CD4-positive, alpha-beta T cell treated with Interleukin-4 for 1 hour (primary cell): ENCODE measurements at regions not wholly inside any gene's neighbourhood (a gene's known extent, or its start where the extent isn't known, plus 50 kb on each side); places are given as distances from the start of the nearest gene placed in this dataset.
"Not testable (repeated sequence)": the region's sequence is repeated elsewhere in the genome, so short reads cannot be mapped to it uniquely, and the experiment has no call there.

Experiments used
- DNase-seq, 2 donors: peaks; one replicate each; pipeline ENCODE4 v3.0.0-alpha.2; 2020 to 2022

DNA sequence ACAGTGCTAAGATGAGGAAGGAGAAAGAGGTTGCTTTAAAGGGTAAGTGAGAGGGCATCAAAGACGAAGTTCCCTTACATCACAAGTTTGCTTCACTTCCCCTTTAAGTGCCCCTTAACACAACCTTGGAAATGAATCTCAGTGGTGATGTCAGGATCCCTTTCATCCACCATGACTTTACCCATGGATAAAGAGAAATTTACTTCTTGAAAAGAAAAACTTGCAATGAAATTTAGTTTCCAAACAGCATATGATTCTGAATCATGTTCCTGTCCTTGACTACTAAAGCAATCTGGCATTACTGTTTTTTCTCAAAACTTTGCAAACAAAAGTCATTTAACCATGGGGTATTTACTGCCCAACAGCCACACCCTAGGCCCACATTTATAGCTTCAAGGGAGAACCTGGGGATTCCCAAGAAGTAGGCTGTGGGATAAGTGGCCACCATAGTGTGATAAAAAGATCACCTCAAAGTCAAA, 135.9 kb downstream of the ITGB8 start:
- peak; percentile 7 to 35 for DNase-seq

DNA sequence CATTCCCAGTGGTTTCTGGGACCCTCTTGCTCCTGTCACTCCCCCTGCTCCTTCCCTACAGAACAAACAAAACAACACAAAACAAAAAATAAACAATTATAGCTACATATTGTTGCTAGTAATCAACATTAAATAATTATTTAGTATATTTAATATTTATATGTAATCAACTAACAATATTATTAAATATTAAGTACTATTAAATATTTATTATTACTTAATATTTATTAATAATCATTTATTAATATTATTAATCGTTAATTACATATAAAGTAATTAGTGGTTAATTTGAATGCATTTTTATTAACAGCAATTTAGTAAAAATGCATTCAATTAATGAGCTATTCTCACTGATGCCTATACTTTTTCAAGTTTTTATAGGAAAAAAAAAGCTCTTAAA, 139.4 kb downstream of the ITGB8 start:
- no peak for DNase-seq

DNA sequence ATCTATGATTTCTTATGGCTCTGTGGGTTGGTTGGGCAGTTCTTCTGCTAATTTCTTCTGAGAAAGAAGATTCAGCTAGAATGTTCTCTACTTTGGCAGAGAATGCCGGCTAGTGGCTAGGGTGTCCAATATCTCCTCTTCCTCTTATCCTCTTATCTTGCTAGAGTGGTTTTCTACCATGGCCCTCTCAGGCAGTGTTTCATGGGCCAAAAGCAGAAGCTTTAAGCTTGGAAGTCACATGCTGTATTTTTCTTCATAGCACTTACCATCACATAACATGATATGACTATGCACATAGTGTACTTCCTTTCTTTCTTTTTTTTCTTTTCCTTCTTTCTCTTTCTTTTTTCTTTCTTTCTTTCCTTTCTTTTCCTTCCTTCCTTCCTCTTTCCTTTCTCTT, 140.0 kb downstream of the ITGB8 start:
- DNase-seq: no peak

GRCh38 chr7:20474249-20474648, 141.2 kb upstream of the ABCB5 start:
- peak in 1 of 2 donors; percentile 29 for DNase-seq

DNA sequence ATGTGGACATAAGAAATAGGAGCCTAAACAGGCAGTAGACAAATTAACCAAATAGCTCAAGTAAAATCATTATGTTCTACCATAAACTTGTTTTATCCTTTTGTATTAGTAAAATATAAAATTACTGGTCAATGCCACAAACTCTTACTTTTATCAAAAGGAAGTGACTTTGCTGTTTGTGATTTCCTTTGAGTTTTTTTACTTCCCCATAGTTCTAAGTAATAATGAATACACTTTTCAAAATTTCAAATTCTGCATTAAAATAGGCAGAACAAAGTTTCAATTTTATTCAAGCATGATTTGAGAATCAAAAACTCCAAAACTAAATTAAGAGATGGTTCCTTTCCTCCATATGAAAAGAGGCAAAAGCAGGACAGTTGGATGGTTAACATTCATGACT, 139.7 kb upstream of the ABCB5 start:
- DNase-seq: no peak

DNA sequence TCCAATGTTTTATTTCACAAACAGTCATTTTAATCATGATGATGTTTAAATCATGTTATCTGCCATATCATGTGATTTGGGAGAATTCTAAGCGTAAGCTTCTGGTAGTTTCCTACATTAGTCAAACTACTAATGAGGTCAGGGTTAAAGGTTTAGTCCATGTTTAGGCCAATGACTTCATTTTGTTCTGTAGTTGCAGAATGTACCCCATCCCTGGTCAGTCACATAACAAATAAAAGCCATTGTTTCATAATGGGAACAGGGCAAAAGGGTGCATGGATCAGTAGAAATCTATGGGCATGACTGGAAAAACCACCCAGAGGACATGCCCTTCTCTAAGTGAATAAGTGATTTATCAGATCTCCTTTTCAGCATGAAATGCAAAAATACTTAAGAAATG, 138.4 kb upstream of the ABCB5 start:
- no peak for DNase-seq

- no peak for DNase-seq
These were observed 135.8 kb upstream of the ABCB5 start for GRCh38 chr7:20479706-20480105.

DNA sequence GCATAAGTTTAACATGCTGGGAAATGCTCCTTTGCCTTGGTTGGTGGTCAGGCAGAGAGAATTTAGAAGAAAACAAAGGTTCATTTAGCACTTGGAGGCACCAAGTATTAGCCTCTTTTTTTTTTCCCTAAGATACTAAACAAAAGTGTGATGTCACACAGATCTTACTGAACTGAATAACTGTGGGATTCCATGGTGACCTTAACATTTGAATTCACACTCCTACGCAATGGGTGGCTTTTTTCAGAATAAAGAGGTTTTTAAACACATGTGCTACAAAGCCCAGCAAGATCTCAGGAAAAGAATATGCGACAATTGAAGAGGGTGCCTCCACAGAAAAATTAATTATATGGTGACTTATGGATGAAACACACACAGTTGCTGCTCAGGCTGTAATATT, 133.4 kb upstream of the ABCB5 start:
- DNase-seq: no peak

DNA sequence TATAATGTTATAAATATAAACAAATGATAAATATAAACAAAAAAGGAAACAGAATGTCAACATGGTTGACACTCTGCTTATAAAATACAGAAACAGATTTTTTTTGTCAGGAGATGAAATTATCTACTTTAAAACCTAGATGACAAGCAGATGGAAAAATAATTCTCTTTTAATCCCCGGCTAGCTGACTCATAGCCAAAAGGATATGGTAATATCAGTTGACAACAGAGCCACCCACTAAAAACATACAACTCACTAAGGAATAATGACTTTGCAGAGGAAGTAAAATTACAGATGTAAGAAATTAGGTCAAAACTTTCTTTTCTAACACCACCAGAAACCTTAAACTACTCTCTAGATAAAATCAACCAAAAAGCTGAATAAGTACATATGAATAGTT, 131.1 kb upstream of the ABCB5 start:
- no peak for DNase-seq

DNA sequence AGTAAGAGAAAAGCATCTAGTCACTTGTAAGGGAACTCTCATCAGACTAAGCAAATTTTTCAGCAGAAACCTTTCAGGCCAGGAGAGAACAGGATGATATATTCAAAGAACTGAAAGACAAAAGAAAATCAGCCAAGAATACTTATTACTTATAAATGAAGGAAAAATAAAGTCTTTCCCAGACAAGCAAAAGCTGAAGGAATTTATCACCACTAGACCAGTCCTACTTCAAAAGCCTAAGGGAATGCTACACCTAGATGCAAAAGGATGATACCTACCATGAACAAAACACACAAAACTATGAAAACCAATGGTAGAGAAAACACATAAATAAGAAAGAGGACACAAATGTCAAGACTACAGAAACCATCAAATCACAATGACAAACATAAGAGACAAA, 126.6 kb upstream of the ABCB5 start:
- no peak for DNase-seq

DNA sequence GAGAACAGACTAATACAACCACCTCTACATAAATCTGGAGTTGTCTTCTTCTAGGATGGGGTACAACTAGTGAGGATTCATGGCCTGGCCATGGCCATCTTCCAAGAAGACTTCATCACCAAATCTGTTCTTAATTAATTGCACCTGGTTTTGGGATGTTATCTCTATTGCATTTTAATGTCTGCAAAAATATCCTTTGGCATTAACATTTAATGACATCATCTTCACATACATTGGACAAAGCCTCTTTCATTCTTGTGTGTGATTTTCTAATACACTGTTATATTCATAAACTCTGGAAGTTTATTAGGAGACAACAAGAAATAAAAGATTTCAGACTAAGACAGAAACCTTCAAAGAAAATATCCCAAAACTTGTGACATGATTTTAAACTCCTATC, 124.2 kb upstream of the ABCB5 start:
- DNase-seq: no peak

DNA sequence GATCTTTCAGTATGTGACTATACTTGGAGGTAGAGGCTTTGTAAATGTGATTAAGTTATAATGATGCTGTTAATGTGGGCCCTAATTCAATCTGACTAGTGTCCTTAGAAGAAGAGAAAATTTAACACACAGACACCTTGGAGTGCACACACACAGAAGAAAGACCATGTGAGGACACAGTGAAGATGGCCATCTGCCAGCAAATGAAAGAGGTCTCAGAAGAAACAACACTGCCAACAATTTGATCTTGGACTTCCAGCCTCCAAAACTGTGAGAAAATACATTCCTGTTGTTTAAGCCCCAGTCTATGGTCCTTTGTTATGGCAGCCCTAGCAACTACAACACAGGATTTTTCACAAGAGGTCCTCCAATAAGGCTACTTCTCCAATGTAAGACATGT, 120.9 kb upstream of the ABCB5 start:
- DNase-seq: no peak

- not testable (repeated sequence) for DNase-seq
These were observed 114.0 kb upstream of the ABCB5 start for GRCh38 chr7:20501473-20501872.

DNA sequence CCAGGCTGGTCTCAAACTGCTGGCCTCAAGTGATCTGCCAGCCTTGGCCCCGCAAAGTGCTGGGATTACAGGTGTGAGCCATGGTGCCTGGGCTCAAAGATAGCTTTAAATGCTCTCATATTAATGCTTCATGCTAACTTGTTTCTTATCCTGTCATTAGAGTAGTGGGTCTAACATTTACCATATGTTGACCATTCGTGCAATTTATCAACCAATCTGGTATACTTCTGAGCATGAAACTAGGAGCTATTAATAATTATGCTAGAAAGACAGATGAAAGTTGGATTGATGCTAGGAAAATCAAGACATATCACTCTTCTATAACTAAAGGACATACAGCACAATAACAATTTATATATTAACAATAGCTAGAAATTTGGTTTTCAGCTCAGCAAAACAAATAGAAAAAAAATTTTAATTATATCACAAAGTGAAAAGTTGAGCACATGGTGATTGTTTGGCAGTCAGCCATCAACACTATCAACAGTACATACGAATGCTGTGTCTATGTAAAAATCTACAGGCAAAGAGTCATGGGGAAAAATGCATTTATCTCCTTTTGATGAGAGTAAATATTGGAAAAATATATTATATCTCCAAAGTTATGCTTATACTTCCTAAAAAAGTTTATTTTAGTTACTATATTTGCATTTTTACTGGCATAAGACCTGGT, 112.1 kb upstream of the ABCB5 start:
- no peak for DNase-seq

DNA sequence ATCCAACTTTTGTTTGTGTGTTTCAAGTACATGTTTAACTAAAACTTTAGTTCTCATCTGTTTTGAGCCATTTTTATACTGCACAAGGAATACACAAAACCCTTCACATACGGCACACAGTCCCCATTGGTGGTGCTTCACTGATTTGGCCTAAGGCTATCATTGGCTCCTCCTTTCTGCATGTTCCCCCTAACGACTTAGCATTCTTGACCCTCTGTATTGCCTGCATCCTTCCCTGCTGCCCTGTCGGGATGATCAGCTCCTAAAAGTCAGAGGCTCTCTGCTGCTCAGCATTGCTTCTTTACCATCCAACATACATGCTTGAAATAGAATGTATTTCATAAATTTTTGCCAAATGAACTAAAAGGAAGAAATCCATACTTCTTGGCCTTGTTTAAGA, 111.4 kb upstream of the ABCB5 start:
- DNase-seq: no peak

DNA sequence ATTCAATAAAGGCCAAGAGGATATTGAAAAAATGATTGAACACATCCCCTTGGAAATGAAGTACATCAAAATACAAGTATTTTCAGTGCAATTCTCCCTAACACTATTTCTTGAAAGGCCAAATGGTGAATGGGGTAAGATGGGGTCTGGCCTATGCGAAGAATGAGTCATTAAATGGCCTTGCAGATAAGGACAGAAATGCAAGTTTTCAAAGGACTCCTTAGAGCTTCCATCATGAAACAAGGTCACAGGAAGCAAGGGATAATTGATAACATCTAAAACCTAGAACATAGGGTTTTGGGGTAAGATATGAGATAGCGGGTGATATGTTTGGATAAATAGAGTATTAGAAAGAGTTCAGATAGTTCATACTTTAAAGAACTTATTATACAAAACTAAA, 109.3 kb upstream of the ABCB5 start:
- no peak for DNase-seq

GRCh38 chr7:20507157-20507556, 108.3 kb upstream of the ABCB5 start:
- DNase-seq: no peak

GRCh38 chr7:20508109-20508508, 107.4 kb upstream of the ABCB5 start:
- DNase-seq: peak in 1 of 2 donors; percentile 31

DNA sequence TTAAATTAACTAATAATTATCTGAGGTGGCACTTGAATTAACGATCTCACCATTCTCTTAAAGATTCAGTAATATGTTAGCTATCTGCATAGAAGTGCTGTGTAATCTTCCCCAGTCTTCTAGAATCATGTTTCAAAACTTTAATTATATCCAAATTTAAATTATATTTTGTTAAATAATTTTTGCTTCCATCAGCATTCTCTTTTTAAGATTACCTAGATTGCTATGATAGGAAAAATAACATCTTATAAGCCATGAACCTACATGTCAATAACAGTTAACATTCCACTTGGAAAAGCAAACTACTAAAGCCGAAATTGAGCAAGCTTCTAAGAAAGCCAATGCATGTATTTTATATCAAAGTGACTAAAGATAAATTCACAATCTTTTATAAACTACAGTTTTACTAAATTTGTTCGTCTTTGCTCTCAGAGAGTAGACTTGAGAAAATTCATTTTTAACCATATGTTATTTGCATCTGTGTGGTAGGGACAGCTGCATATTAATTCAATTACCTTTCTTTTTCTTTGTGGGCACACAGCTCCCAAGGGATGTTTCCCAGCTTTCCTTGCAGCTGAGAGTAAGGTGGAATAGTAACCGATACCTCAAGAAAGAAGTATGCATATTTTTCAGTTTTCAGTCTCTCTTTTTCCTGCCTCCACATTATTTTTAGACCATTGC, 105.4 kb upstream of the ABCB5 start:
- no peak for DNase-seq

DNA sequence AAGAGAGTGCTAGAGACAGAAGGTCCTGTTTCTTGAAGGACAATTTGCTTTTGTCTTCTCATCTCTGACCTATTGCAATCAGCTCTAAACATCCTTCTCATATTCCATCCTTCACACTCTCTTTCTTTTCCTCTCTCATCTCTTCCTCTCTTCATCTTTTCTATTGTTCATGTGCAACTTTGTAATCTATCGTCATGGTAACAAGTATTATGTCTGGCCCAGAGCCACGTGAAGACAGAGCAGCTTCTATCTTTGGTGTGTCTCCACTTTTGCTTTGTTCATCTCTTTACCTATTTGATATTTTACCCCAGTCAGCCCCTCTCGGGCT, 104.9 kb upstream of the ABCB5 start:
- DNase-seq: no peak

GRCh38 chr7:20513341-20513740, 102.1 kb upstream of the ABCB5 start:
- DNase-seq: no peak

DNA sequence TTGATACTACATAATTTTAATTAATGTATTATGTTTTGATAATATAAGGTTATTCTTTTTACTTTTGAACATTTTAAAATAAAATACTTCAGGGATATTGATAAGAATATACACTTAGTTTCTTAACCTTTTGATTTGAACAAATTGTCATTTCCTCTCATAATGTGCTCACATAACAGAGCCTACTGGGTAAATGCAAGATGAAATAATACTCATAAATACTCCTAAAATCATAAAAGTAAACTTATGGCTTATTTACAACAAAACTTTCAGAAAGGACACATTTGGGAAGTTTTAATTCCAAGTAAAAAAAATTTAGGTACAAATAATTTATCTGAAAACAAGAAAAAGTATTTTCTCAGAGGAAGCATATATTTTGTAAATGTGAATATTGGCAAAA, 101.6 kb upstream of the ABCB5 start:
- no peak for DNase-seq

DNA sequence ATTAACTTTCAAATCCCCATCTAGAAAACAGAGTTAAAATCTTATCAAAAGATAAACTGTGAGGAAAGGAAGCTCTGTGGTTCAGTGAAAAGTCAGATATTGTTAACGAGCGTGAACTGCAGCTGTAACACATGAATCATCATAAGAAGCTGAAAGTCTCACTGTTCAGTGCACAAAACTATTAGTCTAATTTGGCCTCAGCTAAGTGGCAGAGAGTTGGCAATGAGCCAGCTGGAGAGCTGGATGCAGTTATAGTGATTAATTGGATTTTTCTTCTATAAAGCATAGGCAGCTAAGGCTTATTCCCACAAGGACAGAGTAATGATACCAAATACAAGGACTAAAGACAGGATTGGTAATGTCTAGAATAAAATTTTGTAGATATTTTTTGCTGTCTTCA, 101.1 kb upstream of the ABCB5 start:
- DNase-seq: no peak

- no peak for DNase-seq
These were observed 95.8 kb upstream of the ABCB5 start for GRCh38 chr7:20519645-20520044.

- no peak for DNase-seq
These were observed 94.9 kb upstream of the ABCB5 start for GRCh38 chr7:20520530-20520929.
